Suprapubic skin (tissue), 3 donors: ENCODE measurements at regions not wholly inside any gene's neighbourhood (a gene's known extent, or its start where the extent isn't known, plus 50 kb on each side); places are given as distances from the start of the nearest gene placed in this dataset.

ENCODE experiments used
- POLR2AphosphoS5 ChIP-seq, 3 donors: sonication (generic); formaldehyde crosslinking; IDR thresholded peaks; one replicate each; pipeline ENCODE4 v1.6.1; 2017; ENCODE audit warnings: antibody characterized with exemption in 3 of 3
- TF ChIP-seq, protein P1 (sequence below), 2 donors: fragments of 200-600 bp in 1 of 2; fragments of 450-650 bp in 1 of 2; sonication (generic) in 1 of 2; IDR thresholded peaks; one replicate each; pipeline ENCODE4 v1.5.1; 2016 to 2019; ENCODE audit warnings: antibody characterized with exemption in 2 of 2, mild to moderate bottlenecking in 1 of 2, moderate library complexity in 1 of 2

DNA sequence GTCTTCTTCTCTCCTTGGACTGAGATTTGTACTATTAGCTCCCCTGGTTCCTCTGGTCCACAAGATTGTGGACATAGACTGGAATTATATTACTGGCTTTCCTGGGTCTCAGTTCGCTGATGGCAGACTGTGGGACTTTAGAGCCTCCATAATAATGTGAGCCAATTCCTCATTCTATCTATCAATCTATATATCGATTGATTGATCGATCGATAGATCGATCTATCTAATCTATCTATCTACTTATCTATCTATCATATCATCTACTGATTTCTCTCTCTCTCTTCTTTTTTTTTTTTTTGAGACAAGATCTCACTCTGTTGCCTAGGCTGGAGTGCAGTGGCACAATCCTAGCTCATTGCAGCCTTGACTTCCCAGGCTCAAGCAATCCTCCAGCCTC, 51.5 kb upstream of the DDR1 start:
- TF ChIP-seq, protein P1, sequence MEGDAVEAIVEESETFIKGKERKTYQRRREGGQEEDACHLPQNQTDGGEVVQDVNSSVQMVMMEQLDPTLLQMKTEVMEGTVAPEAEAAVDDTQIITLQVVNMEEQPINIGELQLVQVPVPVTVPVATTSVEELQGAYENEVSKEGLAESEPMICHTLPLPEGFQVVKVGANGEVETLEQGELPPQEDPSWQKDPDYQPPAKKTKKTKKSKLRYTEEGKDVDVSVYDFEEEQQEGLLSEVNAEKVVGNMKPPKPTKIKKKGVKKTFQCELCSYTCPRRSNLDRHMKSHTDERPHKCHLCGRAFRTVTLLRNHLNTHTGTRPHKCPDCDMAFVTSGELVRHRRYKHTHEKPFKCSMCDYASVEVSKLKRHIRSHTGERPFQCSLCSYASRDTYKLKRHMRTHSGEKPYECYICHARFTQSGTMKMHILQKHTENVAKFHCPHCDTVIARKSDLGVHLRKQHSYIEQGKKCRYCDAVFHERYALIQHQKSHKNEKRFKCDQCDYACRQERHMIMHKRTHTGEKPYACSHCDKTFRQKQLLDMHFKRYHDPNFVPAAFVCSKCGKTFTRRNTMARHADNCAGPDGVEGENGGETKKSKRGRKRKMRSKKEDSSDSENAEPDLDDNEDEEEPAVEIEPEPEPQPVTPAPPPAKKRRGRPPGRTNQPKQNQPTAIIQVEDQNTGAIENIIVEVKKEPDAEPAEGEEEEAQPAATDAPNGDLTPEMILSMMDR (IDR thresholded peaks at IDR 0.05): no peak
- TF ChIP-seq POLR2AphosphoS5 (IDR thresholded peaks at IDR 0.05): no peak
